Type B pancreatic cell (in vitro differentiated cells): ENCODE measurements at regions not wholly inside any gene's neighbourhood (a gene's known extent, or its start where the extent isn't known, plus 50 kb on each side); places are given as distances from the start of the nearest gene placed in this dataset.

ENCODE experiments used
- DNase-seq: peaks from one replicate; pipeline ENCODE4 v3.0.0; 2021; ENCODE audit warnings: mixed read lengths; ENCODE audit not compliant: unreplicated experiment; ENCODE audit errors: extremely low spot score
- H3K27ac Mint-ChIP-seq: 2 replicates; pipeline ENCODE4 v1.8.0; 2021; ENCODE audit warnings: mild to moderate bottlenecking, mixed read lengths
- H3K27me3 Mint-ChIP-seq: 2 replicates; pipeline ENCODE4 v1.8.0; 2021; ENCODE audit warnings: mixed read lengths
- H3K36me3 Mint-ChIP-seq: 2 replicates; pipeline ENCODE4 v1.8.0; 2021; ENCODE audit warnings: mixed read lengths
- H3K4me1 Mint-ChIP-seq: one replicate; pipeline ENCODE4 v1.8.0; 2021; ENCODE audit warnings: mixed read lengths; ENCODE audit not compliant: unreplicated experiment
- H3K4me3 Mint-ChIP-seq: 2 replicates; pipeline ENCODE4 v1.8.0; 2021; ENCODE audit warnings: mild to moderate bottlenecking, mixed read lengths
- H3K9me3 Mint-ChIP-seq: 2 replicates; pipeline ENCODE4 v1.8.0; 2021; ENCODE audit warnings: mixed read lengths
- TF ChIP-seq, protein P1 (sequence below): fragments of 200-600 bp; sonication (generic); conservative IDR thresholded peaks from 2 replicates; pipeline ENCODE4 v1.5.0; 2021; ENCODE audit warnings: antibody characterized with exemption, mild to moderate bottlenecking

DNA sequence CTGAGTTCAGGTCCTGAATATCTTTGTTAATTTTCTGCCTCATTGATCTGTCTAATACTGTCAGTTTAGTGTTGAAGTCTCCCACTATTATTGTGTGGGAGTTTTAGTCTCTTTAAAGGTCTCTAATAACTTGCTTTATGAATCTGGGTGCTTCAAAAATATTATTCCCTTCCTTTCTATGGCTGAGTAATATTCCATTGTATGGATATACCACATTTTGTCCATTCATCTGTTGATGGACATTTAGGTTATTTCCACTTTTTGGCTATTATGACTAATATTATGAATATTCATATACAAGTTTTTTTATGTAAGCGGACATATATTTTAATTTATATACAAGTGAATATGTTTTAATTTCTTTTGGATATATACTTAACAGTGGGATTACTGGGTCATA is 82.7 kb downstream of the SDR9C7 start:
- H3K9me3 Mint-ChIP-seq = no peaks in the 10 kb centered on the region
- no peak overlapping the region for H3K4me3 Mint-ChIP-seq
- TF ChIP-seq, protein P1, sequence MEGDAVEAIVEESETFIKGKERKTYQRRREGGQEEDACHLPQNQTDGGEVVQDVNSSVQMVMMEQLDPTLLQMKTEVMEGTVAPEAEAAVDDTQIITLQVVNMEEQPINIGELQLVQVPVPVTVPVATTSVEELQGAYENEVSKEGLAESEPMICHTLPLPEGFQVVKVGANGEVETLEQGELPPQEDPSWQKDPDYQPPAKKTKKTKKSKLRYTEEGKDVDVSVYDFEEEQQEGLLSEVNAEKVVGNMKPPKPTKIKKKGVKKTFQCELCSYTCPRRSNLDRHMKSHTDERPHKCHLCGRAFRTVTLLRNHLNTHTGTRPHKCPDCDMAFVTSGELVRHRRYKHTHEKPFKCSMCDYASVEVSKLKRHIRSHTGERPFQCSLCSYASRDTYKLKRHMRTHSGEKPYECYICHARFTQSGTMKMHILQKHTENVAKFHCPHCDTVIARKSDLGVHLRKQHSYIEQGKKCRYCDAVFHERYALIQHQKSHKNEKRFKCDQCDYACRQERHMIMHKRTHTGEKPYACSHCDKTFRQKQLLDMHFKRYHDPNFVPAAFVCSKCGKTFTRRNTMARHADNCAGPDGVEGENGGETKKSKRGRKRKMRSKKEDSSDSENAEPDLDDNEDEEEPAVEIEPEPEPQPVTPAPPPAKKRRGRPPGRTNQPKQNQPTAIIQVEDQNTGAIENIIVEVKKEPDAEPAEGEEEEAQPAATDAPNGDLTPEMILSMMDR = no peak
- no peaks in the 10 kb centered on the region for H3K36me3 Mint-ChIP-seq
- H3K27me3 Mint-ChIP-seq = peaks cover 3% of the 10 kb centered on the region
- H3K4me1 Mint-ChIP-seq = no peaks in the 10 kb centered on the region
- no peak for DNase-seq
- H3K27ac Mint-ChIP-seq = no peak overlapping the region

DNA sequence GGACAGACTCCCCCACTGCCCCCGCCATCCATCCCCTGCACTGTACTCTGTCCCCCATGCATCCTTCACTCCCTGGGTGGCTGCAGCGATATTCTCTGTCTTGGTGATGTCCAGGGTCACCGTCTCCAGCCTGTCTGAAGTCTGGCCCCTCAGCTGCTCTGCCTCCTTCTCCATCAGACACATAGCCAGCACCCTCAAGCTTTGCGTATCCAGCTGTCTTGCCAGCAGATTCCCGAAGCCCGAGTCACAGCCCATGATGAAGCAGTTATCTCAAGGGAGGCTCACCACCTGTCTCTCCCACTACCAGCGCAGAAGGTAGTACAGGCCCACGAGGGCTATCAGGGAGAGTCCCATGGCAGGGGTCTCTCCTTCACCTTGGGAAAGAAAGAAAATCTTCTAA is 77.8 kb downstream of the HSD17B6 start:
- Mint-ChIP-seq H3K4me1 (peaks cover 23% of the 10 kb centered on the region), H3K27ac (no peak overlapping the region), H3K4me3 (no peak overlapping the region), H3K36me3 (no peaks in the 10 kb centered on the region), H3K27me3 (peaks cover 29% of the 10 kb centered on the region), H3K9me3 (no peaks in the 10 kb centered on the region)
- TF ChIP-seq, protein P1 = no peak
- DNase-seq = no peak

DNA sequence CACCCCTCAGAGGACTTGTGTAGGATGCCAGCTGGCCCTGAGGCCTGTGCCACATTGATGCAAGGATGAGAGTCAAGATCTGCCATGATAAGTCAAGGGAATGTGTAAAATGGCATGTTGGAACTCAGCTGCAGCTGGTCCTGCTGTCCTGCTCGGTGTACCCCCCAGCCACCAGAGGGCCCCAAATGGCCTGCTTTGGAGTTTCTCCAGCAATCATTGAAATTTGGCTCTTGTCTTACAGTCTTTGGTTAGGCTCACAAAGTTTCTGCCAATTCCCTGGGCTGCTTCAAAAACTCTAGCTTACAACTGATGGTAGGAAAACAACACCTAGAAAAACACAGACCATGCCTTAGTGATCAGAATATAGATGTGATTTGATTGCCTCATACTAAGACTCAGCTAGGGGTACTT is 76.8 kb downstream of the HSD17B6 start:
- H3K9me3 Mint-ChIP-seq = no peaks in the 10 kb centered on the region
- H3K27me3 Mint-ChIP-seq = peaks cover 29% of the 10 kb centered on the region
- H3K36me3 Mint-ChIP-seq = no peaks in the 10 kb centered on the region
- H3K27ac Mint-ChIP-seq = no peak overlapping the region
- TF ChIP-seq, protein P1 = peak; percentile 68
- H3K4me3 Mint-ChIP-seq = no peak overlapping the region
- peaks cover 25% of the 10 kb centered on the region for H3K4me1 Mint-ChIP-seq
- DNase-seq = no peak

DNA sequence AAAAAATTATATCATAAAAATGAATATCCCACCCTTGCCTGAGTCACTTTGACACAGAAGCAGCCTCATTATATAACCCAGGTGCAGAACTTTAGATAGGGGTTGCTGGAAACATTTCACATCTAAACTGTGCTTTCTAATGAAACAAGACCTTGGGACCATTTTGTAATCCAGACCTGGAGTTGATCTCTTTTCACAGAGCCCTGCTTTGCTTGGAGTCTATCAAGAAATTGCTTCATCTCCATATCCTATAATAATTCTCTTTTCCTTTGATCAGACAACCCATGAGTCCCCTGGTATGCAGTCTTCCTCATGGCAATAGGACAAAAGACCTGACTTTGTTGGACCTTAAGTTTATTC is 76.3 kb downstream of the HSD17B6 start:
- no peak for DNase-seq
- Mint-ChIP-seq H3K36me3 (no peaks in the 10 kb centered on the region), H3K27me3 (peaks cover 29% of the 10 kb centered on the region), H3K4me3 (no peak overlapping the region), H3K4me1 (peaks cover 25% of the 10 kb centered on the region), H3K27ac (no peak overlapping the region), H3K9me3 (no peaks in the 10 kb centered on the region)
- TF ChIP-seq, protein P1 = no peak

DNA sequence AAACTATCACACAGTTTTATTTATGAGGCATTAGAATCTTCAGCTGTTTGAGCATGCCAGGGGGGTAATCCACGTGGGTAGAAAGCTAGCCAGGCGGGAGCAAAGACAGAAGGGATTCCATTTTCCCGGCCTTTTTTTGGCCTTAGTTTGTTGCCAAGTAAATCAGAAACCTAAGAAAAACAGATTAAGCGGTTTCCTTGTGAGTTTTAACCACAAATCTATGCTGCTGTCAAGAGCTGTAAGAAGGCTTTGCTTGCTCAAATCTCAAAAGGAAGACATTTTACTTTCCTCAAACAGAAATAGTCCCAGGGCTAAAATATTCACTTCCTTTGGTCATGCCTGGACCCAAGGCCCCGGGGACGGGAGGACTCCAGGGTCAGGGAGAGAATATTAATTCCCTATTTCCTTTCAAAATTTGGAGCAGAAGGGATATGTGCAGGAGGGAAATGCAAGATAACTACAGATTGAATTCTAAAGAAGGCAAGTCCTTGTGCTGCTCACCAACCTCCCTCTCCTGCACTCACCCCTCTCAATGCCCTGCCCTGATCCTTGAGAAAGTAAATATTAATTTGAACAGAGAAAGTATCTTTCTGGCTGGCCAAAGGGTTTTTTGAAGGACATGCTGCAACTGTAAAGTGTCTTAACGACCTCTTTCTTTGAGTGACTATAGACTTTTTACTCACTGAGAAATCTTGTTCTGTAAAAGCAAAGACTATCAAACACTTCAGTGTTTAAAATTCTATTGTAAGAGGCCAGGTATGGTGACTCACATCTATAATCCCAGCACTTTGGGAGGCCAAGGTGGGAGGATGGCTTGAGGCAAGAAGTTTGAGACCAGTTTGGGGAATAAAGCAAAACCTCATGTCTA is 75.7 kb downstream of the HSD17B6 start:
- Mint-ChIP-seq H3K36me3 (no peaks in the 10 kb centered on the region), H3K4me3 (no peak overlapping the region), H3K27me3 (peaks cover 29% of the 10 kb centered on the region), H3K4me1 (peaks cover 25% of the 10 kb centered on the region), H3K9me3 (no peaks in the 10 kb centered on the region), H3K27ac (no peak overlapping the region)
- DNase-seq = no peak
- TF ChIP-seq, protein P1 = no peak
